COLO668 (cell line): ENCODE measurements at regions not wholly inside any gene's neighbourhood (a gene's known extent, or its start where the extent isn't known, plus 50 kb on each side); places are given as distances from the start of the nearest gene placed in this dataset.
"Not testable (repeated sequence)": the region's sequence is repeated elsewhere in the genome, so short reads cannot be mapped to it uniquely, and the experiment has no call there.

Source experiments
- DNase-seq: peaks from one replicate; lab custom pipeline; 2025; ENCODE audit not compliant: unreplicated experiment; lab: John Stamatoyannopoulos, UW

DNA sequence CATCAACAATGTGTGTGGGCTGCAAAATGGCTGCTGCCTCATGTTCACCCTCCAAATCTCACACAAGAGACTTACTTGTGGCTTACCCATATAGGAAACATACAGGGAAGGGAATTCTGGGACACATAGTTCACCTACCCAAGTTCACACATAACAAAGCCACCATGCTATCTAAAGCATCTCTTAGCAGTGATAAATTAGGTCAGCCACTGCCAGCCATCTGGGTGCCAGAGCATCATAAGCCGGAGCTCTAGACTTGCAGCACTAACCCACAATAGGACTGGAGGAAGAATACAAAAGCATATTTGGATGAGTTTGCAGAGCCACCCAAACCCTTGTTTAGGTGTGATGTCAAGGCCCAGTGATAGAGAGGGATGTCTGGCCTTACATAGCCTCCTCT, 321.7 kb downstream of the SEC16B start:
- no peak for DNase-seq

DNA sequence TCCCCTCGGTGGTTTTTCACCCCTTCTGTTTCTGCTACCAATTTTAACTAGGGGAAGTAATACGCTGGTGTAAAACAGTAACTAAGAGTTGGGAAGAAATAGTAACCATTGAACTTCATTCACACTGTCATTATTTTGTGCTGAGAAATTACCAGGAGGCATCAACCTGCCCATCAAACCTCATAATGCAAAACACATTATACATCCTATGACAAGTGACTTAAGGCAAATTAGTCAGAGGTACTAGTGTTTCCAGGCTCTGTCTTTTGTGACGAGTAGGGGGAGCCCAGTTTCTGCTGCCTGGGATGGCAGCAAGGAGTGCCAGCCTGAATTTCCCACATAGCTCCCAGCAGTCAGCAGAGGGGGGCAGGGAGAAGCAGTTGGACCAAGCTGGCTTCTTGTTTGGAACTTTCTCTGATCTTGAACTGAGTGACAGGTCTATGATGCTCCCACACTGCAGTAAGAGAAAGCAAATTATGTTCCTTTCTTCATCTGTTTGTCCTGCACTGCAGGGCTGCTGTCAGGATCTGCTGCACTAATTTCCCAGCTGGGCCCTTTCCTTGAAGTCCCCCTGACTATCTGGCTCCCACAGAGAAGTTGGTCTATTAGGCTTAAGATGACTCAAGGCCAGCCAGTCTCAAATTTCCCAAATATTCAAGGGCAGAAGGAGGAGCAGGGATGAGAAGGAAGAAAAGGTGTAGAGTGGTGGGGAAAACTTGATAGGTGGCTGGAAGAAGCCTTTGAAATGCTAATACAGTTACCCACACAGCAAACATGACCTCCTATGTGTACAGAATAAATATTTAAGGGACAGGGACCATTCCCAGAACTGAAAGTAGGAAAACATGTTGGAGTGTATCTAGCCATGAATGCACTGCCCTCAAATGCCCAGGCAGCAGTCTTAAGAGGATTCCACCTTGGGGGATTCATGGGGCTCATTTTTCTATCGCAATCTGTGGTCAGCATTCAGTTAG, 322.8 kb downstream of the SEC16B start:
- DNase-seq: no peak

DNA sequence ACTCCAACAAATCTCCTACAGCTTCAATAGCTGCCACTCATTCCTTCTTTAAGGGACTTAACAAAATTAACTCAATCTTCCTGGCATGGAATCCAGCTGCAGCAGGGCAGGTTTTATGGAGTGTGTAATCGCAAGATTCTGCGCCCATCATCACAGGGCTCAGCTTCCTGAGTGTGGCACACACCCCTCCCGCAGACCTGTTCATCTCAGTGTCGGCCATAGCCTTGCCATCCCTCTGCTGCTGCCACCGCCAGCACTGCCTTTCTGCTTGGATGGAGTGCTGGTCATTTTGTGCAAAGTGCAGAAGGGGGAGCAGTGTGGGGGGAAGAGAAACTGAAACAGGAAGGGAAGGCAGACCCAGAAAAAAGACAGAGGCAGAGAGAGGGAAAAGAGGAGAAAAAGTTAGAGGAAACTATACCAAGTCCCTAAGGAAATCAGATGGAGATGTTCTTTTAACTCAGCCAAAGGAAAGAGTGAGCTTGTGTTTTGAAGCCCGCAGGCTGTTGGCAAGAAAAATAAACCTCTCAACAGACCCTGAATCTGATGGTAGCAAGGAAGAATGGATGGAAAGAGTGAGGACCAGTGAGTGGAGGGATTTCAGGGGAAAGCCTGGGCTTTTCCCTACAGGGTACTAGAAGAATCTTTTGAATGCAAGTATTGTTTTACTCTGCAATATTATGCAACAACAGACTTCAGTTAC, 324.2 kb downstream of the SEC16B start:
- no peak for DNase-seq

DNA sequence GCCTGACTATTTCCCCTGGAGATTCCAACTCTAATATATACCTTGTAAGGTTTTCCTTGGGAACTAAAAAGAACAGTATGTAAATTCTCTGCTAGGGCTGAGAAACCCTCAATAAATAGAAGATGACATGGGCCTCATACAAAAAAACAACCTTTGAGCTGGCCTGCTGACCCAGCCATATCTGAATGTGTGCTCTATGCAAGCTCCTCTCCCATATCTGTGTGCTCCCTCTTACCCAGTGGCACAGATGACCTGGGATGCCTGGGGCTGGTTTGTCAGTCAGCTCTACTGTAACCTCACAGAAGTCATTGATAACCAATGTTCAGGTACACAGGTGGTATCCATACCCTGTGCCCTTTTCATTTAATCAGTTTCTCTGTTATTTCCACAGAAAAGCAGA, 329.2 kb downstream of the SEC16B start:
- DNase-seq: no peak

DNA sequence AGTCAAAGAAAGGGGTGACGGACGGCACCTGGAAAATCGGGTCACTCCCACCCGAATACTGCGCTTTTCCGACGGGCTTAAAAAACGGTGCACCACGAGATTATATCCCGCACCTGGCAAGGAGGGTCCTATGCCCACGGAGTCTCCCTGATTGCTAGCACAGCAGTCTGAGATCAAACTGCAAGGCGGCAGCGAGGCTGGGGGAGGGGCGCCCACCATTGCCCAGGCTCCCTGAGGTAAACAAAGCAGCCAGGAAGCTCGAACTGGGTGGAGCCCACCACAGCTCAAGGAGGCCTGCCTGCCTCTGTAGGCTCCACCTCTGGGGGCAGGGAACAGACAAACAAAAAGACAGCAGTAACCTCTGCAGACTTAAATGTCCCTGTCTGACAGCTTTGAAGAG, 335.7 kb downstream of the SEC16B start:
- DNase-seq: not testable (repeated sequence)

DNA sequence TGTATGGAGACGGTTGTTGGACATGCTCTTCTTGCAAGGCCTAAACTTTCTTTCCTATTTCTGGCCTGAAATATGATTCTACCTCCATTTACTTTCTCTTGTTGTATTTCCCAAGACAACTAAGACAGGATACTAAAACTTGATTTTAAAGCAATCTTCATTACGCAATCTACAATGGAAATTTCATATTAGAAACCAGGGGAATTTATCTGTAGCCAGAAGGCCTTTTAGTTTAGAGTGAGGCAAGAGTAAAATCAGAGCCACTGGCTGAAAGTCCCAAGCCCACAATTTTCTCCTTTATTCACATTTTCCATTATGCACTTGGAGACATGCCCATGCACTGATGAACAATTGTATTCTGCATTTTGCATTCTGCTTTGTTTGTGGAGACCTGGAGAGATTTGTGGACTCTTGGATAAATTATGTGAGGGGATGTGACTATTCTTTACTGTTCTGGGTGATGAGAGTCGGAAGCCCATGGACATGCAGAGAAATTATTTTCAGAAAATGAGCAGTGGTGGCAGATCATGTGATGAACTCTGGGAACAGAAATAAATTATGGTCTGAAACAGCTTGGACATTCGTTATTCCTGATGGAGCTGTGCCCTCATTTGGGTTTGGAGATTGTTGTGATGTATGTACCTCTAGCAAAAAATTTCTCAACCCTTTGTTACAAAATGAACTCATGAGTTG, 336.8 kb downstream of the SEC16B start:
- no peak for DNase-seq

DNA sequence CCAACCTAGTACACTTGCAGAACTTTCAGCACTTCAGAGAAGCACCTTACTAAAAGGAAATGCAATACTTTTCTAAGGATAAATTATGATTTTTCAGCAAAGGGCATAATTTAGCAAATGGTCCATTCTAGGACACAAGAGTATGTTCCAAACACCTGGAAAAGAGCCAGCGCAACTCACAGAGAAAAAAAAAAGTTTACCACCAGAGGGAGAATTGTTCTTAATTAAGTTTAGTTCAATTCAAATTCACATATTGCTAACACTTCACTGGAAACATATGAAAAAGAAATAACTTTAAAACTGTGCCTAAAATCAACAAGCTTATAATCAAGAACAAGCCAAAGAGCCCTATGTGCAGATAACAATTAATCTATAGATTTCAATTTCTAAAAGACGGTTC, 338.1 kb downstream of the SEC16B start:
- DNase-seq: no peak

DNA sequence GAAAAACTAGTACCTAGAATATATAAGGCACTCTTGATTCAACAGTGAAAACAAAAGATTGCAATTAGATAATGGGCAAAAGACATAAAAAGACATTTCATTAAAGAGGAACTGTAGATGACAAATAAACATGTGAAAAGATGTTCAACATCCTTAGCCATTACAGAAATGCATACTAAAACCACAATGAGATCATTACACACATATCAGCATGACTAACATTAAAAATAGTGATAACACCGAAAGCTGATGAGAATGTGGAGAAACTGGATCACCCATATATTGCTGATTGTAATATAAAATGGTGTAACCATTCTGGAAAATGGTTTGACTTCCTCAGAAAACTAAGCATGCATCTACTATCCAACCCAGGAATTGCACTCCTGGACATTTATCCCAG, 340.3 kb downstream of the SEC16B start:
- DNase-seq: no peak

DNA sequence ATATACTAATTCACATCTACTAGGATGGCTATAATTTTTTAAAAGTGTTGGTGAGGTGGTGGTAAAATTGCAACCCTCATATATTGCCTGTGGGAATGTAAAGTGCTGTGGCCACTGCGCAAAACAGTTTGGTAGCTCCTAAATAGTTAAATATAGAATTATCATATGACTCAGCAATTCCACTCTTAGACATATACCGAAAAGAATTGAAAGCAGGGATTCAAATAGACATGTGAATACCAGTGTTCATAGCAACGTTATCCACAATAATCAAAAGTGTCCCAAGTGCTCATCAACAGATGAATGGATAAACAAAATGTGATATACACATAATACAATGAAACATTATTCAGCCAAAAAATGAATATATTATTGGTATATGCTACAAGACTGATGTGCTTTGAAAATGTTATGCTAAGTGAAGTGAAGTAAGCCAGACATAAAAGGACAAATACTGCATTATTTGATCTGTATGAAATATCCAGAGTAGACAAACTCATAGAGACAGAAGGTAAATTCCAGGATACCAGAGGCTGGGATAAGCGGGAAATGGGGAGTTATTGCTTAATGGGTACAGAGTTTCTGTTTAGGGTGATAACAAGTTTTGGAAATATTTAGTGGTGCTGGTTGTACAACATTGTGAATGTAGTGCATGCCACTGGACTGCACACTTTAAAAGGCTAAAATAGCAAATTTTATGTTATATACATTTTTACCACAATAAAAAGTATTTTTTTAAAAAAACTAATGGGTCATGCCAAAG, 342.5 kb downstream of the SEC16B start:
- DNase-seq: no peak

DNA sequence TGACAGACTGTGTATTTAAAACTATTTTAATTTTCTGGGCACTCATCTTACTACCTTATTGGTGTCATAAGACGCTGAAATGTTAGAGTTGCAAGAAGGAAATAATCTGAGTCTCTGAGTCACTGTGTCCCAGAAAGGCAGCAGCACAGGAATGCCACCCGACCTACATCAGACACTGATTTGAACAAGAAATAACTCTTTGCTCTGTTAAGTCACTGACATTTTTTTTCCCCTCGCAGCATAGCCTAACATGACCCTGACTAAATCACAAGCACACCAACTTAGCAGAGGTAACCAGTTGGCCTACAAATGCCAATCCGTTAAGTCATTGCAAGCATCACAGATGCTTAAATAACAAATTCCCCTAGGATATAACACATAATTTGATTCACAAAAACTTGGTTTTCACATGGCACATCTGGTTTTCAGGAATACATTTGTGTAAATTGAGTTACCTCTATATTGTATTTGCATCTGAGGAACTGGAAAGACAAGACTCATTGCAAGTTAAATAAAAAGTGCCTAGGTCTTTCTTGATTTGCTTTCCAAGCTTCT, 349.1 kb downstream of the SEC16B start:
- DNase-seq: no peak

DNA sequence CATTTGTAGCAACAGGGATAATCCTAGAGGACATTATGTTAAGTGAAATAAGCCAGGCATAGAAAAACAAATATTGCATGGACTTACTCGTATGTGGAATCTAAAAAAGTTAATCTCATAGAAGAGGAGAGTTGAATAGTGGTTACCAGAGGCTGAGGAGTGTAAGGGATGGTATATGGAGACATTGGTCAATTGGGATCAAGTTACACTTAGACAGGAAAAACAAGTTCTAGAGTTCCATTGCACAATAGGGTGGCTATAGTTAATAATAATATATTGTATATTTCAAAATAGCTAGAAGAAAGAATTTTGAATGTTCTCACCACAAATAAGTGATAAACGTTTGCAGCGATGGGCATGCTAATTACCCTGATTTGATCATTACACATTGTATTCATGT, 354.6 kb downstream of the SEC16B start:
- DNase-seq: no peak

DNA sequence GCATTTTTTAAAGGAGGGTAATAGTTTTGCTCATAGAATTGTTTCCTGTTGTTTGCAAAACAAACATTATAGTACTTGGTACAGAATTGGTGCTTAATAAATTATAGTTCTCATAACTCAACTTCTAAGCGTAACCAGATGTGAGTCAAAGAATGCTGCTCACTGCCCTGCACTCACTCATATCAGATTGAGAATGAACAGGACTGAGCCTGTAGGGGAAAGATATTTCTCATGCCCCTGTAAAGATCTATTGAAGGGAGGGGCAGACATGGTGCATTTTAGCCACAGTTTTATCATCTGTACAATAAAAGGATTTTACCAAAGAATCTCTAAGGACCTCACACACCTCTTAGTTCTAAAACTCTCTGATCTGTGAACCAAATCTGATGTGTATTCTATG, 358.5 kb downstream of the SEC16B start:
- DNase-seq: no peak

DNA sequence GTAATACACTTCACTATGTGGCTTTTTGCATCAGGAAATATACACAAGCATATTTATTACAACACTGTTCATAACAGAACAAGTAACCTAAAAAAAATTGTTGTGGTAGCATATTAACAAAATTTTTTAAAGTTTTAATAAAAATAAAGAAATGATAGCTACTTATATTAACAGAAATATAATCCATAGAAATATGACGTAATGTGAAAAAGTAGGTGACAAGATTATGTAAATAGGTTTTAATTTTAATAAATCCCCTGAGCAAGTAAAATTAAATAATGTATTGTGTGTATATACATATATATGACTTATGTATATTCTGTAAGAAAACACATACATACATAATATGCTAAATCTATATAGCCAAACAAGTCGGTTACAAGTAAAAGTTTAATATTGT, 359.9 kb downstream of the SEC16B start:
- DNase-seq: no peak

DNA sequence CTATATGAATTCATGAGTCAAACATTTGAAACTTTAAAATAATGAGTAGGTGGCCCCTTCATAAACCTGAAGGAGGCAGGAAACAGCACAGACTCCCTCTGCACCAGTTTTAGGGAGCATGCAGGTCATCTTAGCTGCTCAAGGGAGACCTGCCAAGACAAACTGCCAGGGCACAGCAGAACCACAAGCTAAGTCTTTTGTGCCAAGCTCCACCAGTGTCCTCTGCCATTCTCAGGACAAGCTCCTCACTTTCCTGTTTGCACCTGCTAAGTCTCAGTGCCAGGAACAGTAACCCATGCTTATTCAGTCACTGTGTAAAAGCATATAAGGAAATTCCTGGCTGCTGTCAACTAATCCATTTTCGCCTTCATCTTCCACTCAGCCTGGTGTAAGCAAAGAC, 368.9 kb downstream of the SEC16B start:
- no peak for DNase-seq

DNA sequence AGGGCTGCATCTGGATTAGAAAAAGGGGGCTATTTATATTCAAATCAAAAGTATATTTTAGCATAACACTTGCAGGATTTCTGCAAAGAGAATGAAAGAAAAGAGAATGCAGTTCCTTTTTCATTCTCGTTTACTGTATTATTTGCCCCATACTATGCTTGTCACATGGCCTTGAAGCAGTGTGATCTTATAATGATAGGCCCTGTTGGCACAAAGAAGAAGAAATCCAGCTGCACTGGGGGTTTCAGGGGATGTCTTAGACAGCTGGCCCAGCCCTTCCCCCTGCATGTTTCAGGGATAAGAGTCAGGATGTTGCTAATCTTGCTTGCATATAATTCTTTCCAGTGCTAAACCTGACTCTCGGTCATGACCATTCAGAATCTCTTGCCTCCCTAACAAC, 369.5 kb downstream of the SEC16B start:
- DNase-seq: no peak

DNA sequence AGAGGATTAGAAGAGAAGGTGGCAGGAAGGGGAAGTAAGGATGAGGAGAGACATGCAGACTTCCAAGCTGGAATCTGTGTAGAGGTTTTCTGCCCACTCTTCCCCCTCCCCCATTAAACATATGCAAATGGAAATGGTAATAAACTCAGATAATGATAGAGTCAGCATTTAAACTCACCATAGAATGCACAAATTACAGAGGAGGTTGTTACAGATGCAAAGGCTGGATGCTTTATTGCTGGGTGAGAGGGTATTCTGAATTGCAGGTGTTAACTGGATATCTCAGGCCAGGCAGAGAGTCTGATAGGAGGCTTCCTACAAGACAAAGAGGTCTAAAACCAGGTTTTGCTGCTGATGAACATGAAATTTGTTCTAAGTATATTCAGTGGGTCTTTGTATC, 372.5 kb downstream of the SEC16B start:
- no peak for DNase-seq

DNA sequence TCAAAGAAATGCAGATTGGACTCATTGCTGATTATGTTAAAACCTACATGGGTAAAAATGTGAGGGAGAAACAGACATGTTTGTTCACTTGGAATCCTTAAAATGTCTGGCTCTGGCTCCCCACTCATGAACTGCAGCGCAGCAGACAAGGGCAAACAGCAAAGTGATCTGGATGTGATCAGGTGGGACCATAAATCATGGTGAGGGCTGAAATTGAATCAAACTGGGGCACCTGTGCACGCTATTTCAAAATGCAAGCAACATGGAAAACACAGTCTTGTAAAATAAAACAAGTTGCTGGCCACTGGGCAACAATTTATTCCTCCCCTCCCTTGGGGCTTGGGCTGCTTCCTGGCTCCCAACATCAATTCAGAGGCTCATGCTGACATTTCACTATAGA, 373.4 kb downstream of the SEC16B start:
- DNase-seq: peak; percentile 22

DNA sequence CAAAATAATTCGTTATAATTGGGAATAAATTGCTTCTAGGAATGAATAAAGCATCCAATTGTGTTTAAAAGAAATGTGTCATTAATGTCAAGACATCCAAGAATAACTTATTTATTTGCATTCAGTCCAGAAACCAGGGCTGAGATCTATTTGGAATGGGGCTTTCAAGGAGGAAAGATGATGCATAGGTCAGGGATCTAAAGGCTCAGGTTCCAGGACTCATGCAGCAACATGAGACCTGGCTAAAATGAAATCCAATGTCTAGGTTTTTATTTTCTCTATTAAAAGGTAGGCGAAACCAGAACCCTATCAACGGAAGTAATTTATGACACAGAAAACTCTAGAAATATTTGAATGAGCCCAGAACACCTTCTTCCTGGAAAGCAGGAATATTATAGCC, 376.8 kb downstream of the SEC16B start:
- DNase-seq: no peak

DNA sequence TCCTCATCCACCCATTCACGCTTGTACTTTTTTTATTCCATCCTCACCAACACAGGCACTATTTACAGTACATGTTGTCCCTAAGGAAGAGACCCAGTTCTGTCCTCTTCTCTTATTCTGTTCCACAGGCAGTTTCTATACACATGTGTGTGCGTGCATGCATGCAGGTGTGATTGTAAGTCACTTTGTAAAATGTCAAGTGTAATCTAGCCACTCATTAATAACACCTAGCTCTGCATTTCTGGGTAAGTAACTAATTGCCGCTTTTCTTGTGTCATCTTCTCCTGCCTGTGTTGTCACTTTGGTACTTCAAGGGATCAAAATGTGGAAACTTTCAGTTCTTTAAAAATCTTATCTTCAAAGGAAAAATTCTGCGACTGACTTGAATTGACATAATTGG, 377.2 kb downstream of the SEC16B start:
- DNase-seq: no peak

DNA sequence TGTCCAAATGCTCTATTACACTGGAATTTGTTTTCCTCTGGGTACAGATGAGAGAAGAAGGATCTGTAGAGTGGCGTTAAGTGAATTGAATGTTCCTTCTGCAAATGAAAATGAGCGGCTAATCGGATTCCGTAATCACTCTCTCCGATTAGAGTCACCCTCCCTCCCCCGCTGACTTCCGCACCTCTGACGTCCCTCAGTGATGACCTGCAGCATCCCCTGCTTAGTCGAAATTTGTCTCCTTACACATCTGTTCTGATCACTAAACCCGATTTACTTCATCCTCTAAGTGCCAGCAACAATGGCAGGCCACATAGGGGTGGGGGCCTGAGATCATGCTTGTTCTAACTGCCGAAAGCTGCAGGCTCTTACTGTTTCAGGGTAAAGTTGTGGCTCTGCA, 378.7 kb downstream of the SEC16B start:
- DNase-seq: no peak

DNA sequence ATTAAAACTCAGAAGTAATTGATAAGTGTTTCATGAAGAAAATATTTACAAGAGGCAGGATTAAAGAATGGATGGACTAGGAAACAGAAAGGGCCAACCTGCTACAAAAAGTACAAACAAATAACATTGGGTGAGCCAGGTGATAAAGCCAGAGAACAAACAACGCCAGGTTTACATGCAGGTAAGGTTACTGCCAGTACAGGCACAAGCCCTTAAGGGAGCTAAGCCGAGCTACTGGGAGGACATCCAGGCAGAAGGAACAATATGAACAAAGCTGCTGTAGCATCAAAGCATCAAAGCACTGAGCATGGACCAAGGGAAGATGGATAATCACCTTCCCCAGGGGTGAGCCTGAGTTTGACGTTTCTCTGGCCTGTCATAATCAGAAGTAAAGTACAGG, 380.7 kb downstream of the SEC16B start:
- peak; percentile 65 for DNase-seq
